ENCODE measurements at regions not wholly inside any gene's neighbourhood (a gene's known extent, or its start where the extent isn't known, plus 50 kb on each side); places are given as distances from the start of the nearest gene placed in this dataset.

- no peak for TF ChIP-seq CTCF (IDR thresholded peaks at IDR 0.05)
- no peaks in the 10 kb centered on the region for H3K36me3 ChIP-seq
- H3K4me1 ChIP-seq = no peaks in the 10 kb centered on the region
- no peaks in the 10 kb centered on the region for H3K27me3 ChIP-seq (ENCODE audit: low read depth)
- intact Hi-C loops (cut with DNase I) = no loop called here
- no peak for DNase-seq
- no peak overlapping the region for H3K27ac ChIP-seq
- H3K4me3 ChIP-seq = no peak overlapping the region
- no peaks in the 10 kb centered on the region for H3K9me3 ChIP-seq
- ATAC-seq = no peak
These were observed 279.7 kb downstream of the ARHGAP12 start for GRCh38 chr10:31648966-31649365.

- H3K27ac ChIP-seq = no peak overlapping the region
- DNase-seq (no peak), ATAC-seq (no peak)
- intact Hi-C loops (cut with DNase I) = no loop called here
- no peak overlapping the region for H3K4me3 ChIP-seq
- no peaks in the 10 kb centered on the region for H3K36me3 ChIP-seq
- no peaks in the 10 kb centered on the region for H3K27me3 ChIP-seq (ENCODE audit: low read depth)
- TF ChIP-seq CTCF (IDR thresholded peaks at IDR 0.05) = no peak
- no peaks in the 10 kb centered on the region for H3K4me1 ChIP-seq
- H3K9me3 ChIP-seq = no peaks in the 10 kb centered on the region
These were observed 280.8 kb downstream of the ARHGAP12 start for GRCh38 chr10:31647861-31648260.

GRCh38 chr10:31646519-31646918 is 282.1 kb downstream of the ARHGAP12 start:
- H3K27ac ChIP-seq = no peak overlapping the region
- intact Hi-C loops (cut with DNase I) = no loop called here

GRCh38 chr10:31645786-31646185 is 282.8 kb downstream of the ARHGAP12 start:
- no peaks in the 10 kb centered on the region for H3K27me3 ChIP-seq (ENCODE audit: low read depth)
- ATAC-seq (no peak), DNase-seq (no peak)
- H3K9me3 ChIP-seq = no peaks in the 10 kb centered on the region
- no peaks in the 10 kb centered on the region for H3K36me3 ChIP-seq
- H3K27ac ChIP-seq = no peak overlapping the region
- intact Hi-C loops (cut with DNase I) = no loop called here
- no peak for TF ChIP-seq CTCF (IDR thresholded peaks at IDR 0.05)
- H3K4me1 ChIP-seq = no peaks in the 10 kb centered on the region
- no peak overlapping the region for H3K4me3 ChIP-seq

More at GRCh38 chr10:31646519-31646918, 282.1 kb downstream of the ARHGAP12 start:
- Histone ChIP-seq H3K27me3 (ENCODE audit: low read depth) (no peaks in the 10 kb centered on the region), H3K36me3 (no peaks in the 10 kb centered on the region), H3K4me3 (no peak overlapping the region), H3K9me3 (no peaks in the 10 kb centered on the region), H3K4me1 (no peaks in the 10 kb centered on the region)
- no peak for ATAC-seq
- no peak for DNase-seq
- no peak for TF ChIP-seq CTCF (IDR thresholded peaks at IDR 0.05)

GRCh38 chr10:31644931-31645633 is 283.5 kb downstream of the ARHGAP12 start:
- H3K4me1 ChIP-seq = no peaks in the 10 kb centered on the region
- ATAC-seq = no peak
- no peak for TF ChIP-seq CTCF (IDR thresholded peaks at IDR 0.05)
- H3K27me3 ChIP-seq (ENCODE audit: low read depth) = no peaks in the 10 kb centered on the region
- DNase-seq = no peak
- H3K27ac ChIP-seq = no peak overlapping the region
- H3K4me3 ChIP-seq = no peak overlapping the region
- H3K9me3 ChIP-seq = no peaks in the 10 kb centered on the region
- intact Hi-C loops (cut with DNase I) = no loop called here
- H3K36me3 ChIP-seq = no peaks in the 10 kb centered on the region
